ENCODE measurements at regions not wholly inside any gene's neighbourhood (a gene's known extent, or its start where the extent isn't known, plus 50 kb on each side); places are given as distances from the start of the nearest gene placed in this dataset.

DNA sequence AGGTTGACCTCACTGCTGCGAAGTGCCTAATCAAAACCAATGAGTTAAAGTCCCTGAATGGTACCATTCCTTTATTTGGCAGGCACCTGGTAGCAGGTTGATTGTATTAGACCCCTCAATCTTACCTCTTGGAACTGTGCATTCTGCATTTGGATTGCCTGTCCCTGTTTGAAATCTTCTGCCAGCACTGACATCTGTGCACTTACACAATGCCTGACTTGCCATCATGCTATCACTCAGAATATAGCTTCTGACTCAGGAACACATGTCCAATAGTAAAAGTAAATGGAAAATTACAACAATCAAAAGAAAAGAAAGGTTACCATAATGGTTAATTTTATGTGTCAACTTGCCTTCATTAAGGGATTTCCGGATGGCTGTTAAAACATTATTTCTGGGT is 366.0 kb upstream of the PDGFD start:
- no peak for DNase-seq (ENCODE audit: low read depth in 2 of 2)

DNA sequence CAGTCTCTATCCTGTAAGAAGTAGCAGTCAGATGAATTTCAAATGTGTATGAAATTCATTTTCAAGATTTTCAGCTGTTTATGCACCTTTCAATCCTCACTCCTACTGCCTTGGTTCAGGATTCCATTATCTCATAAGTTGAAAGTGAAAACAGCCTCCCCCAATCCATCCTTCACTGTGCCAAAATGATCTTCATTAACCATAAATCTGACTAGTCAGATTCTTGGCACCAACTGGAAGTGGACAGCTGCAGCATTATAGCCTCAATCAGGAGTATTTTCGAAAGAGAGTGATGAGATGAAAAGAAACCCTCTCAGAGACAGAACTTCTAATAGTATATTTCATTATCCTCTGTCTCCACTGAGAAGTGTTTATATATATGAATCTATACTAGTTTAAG is 365.3 kb upstream of the PDGFD start:
- DNase-seq (ENCODE audit: low read depth in 2 of 2): no peak

DNA sequence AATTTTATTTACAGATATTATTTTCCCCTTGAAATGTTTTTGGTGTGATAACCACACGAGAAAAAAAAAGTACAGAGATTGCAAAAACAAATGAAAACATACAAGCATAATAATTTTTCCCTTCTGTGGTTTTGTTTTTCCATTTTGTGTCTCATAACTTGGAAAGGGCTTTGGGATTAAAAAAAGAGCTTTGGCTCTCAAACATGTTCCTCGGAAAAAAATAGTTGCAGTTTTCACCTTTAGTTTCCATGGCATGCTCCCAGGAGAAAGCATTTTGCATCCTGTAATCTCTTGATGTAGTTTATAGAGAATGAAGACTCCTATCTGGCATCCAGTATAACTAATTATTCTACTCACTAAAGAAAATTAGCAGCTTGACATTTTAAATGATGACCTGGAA is 362.1 kb upstream of the PDGFD start:
- DNase-seq (ENCODE audit: low read depth in 2 of 2): no peak

DNA sequence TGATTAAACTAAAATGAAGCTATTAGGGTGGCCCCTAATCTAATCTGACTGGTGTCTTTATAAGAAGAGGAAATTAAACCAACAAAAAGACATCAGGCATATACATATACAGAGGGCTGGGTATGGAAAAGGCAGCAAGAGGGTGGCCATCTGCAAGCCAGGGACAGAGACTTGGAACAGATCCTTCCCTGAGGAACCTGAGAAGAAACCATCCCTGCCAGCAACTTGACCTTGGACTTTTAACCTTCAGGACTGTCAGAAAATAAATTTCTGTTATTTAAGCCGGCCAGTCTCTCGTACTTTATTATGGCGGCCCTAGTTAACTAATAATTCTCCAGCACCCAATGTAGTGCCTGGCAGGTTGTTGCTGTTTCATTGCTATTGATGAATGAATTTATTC is 361.5 kb upstream of the PDGFD start:
- no peak for DNase-seq (ENCODE audit: low read depth in 2 of 2)

DNA sequence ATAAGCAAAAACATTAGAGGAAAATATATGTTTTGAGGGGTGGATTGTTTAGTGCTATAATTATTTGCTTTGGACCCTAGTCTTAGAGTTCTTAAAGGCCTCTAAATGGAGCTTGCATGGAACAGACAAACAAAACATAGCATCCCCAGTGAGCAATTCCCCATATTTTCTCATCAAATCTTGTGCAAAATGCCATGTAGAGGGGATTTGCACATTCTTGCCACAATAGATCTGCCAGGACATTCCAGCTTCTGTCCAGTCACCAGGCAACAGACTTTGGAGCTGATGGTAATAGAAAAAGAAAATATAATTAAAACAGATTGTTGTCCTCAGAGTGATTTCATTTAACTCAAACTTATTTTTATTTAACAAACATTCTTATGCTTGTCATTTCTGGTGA is 360.3 kb upstream of the PDGFD start:
- DNase-seq (ENCODE audit: low read depth in 2 of 2): no peak

DNA sequence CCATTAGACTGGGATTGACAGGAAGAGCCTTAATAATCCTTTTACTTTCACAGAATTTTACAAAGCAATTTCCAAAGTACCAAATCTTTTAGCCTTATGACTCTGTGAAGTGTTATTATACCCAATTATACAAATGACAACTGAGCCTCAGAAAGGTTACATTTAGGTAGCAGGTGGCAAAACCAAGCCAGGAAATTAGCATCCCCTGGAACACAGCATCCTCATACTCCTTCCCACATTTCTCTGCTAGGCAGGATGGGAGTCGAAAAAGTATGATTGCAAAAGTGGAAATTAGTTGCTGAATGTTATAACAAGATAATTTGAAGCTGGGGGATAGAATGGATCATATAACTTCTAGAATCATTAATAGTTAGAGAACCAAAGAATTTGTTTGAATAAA is 359.7 kb upstream of the PDGFD start:
- DNase-seq (ENCODE audit: low read depth in 2 of 2): no peak

DNA sequence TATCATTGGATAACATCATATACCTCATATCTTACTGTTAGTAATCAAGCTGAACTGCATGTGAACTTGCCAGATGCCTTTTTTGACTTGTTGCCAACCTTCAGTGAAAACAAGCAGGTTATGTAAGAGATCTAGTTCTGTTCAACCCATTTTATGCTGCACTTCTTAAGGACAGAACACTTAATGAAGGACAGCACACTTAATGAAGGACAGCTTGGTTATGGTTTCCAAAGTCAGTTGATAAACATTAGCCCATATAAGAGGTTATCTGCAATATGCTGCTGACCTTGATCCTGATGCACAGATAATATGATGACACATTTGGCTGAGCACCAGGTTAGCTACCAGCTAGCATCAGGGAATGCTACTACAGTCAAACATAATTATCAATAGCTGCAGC is 358.7 kb upstream of the PDGFD start:
- no peak for DNase-seq (ENCODE audit: low read depth in 2 of 2)

DNA sequence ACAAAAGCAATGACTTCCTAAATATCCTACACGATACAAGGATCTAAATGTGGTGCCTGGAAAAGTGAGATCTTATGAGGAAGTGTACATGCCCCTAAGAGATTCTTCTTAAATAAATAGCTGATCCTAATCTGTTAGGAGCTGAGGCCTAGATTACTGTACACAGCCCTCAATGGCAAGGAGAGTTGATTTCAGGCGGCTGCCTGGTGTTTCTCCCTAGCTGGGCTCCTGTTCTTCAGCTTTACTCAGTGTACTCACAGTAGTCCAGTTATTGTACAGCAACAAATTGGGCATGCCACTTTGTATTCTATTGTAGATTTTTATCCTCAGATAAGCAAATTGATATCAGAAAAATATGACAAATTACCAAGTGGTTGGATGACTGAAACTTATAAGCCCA is 358.2 kb upstream of the PDGFD start:
- DNase-seq (ENCODE audit: low read depth in 2 of 2): no peak

DNA sequence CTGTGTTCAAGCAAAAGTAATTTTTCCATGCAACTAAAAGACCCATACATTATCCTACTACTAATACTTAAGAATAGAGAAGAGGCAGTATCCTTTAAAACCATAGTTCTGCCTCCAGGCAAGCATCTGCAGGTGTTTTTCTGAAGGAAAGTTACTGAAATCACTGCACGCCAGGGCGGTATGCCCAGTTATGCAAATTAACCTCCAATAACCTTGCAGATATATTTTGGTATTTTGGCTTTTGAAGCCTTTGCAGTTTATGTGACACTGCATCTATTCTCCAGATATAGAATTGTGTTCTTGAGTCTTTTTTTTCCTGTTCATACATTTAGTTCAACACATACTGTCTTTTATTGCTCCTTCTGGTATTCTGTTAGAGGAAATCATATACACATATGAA is 346.2 kb upstream of the PDGFD start:
- DNase-seq (ENCODE audit: low read depth in 2 of 2): no peak

DNA sequence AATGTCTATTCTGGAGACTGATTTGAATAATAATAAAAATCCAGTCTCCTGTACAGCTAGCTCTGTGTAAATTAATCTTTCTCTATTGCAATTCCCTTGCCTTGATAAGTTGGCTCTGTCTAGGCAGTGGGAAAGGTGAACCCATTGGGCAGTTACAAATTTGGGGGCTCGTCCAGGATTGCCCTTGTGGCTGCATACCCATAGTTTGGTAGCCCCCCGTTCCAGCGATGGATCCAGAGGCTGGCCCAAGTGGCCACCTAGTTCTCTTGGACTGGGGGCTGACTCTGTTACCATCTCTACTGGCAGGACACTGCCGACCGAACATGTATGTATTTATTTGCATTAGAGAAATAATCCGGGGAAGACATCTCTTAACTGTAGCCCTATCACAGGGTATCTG is 326.2 kb upstream of the PDGFD start:
- DNase-seq (ENCODE audit: low read depth in 2 of 2): no peak

DNA sequence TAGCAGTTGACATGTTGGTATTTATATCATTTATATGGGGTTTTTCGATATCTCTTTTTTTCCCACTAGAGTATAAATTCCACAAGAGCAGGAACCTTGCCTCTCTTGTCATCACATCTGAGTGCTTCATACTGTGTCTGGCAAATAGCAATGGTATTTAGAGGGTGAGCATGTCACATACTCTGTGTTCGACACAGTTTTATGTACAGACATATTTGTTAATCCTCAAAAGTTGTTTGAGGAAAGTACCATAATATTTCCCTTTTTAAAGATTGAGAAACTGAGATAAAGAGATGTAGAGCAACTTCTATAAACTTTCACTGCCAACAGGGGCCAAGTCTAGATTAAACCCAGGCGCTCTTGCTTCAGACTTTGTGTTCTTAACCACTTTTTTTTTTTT is 324.6 kb upstream of the PDGFD start:
- no peak for DNase-seq (ENCODE audit: low read depth in 2 of 2)

DNA sequence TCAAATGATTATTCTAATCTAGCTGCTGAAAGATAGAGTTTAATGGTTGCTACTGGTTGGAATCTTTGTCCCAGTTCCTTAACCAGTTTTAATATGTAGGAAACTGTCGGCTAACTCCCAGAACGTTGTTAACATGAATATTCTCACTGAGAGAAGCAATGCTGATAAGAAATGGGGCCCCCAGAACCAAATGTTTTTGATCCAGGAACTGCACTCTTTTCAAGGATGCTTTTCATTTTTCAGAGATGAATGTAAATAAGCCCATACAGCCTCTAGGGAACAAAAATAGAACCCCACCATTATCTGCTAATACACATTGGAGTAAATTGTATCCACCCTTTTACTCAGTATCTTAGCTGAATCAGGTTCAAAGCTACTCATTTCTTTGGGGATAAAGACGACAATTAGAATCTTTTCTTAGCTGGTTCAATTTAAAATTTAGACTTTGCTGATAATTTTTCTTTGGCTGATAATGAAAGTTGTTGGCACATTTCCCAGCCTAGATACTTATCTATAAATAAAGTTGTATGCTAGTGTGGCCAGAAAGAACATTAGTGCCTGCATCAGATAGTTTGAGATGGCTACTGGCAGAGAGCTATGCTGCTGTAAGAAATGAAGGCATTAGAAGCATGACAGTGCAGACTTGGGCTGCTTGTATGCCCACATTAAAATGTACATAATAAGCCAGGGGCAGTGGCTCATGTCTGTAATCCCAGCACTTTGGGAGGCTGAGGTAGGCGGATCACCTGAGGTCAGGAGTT is 323.3 kb upstream of the PDGFD start:
- DNase-seq (ENCODE audit: low read depth in 2 of 2): no peak

DNA sequence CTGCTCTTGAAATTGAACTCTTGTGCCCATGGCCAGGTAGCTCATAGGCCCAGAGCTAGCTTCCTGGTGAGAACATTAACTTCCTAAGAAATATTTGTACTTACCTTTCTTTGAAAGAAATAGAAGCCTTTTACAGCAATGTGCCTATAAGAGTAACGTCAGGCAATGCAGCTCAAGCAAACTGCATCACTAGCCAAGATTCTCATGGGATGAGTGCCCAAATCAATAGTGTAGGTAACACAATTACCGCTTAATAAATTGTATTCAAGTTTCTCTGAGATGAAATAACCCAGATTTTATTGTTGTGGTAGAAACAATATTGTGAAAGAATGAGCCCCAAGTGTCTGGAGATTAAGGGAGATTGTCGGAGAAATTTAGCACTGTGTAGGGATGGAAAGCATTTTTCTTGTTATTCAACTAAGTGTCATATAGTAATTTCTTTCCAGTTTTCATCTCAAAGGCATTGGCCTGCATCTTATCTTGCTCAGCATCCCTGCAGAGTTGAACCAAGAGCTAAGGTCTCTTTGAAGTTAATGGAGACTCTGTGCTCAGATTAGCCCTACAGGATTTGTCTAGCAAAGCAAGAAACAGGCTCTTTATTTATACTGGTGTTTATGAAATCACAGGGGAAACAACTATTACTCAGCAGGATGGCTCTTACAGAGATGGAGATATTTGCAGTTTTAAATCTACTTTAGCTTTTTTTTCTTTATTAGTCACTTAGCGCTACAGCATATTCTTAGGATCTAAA is 321.0 kb upstream of the PDGFD start:
- DNase-seq (ENCODE audit: low read depth in 2 of 2): no peak

DNA sequence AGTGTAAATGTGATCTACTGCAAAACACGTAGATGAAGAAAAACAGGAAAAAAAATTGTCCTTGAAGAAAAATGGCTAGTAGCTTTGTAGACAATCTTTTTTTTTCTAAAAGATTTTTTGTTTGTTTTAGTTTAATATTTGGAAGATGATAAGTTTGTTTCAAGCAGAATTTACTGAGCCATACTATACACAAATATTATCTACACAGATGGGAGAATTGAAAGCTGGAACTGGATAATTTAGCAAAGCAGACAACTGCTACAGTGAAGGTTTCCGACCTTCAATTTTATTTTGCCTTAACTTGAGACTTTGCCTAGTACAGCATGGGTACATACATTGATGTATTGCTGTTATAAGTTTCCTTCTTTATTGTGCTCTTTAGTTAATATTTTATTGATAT is 313.0 kb upstream of the PDGFD start:
- no peak for DNase-seq (ENCODE audit: low read depth in 2 of 2)

DNA sequence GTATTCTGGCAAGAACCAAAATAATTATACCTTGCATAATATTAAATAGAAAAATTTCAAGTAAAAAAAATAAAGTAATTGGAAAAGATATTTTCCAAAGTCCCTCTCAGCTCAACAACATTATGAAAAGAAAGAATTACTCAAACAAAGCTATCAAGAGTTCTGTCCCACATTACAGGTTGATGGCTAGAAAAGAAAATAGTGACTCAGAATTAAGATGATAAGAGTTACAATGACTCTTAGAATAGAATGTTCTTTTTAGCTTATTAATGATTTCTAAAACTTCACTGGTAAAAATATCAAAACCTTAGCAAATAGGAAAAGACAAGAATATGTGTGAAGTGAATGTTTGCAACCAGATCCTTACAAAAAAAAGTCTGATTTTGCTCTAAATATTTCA is 312.5 kb upstream of the PDGFD start:
- no peak for DNase-seq (ENCODE audit: low read depth in 2 of 2)

DNA sequence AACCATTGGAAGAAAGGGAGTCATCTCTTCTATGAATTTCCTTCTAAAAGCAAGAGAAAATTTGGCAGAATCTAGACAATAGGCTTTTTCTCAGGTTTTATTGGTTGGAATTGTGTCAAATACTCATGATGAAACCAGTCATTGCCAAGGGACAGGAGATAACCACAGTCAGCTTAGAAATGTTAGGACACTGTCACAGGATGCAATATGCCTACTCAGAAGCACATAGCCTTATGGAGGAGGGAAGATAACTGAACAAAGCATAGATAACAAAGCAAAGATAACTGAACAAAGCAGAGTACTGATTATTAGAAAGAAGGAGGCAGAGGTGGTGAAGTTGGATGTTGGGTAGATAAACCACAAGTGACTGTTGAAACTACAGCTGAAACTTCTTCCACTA is 303.5 kb upstream of the PDGFD start:
- DNase-seq (ENCODE audit: low read depth in 2 of 2): no peak

DNA sequence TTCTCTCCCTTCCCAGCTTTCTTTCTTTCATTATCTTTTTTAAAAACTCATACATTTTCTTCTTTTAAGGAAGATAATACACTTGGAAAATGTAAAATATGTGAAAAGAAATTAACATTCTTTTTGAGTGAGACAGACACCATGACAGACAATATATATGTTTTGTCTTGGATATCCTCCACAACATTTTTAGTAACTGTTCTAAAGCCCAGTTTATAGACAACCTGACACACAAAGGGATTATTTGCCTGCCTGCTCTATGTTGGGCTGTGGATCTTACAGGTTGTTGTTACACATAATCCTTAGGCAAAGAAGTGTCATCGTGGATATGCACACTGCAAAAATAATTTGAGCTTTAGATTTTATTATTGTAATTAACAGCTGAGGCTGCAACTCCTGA is 301.4 kb upstream of the PDGFD start:
- no peak for DNase-seq (ENCODE audit: low read depth in 2 of 2)

DNA sequence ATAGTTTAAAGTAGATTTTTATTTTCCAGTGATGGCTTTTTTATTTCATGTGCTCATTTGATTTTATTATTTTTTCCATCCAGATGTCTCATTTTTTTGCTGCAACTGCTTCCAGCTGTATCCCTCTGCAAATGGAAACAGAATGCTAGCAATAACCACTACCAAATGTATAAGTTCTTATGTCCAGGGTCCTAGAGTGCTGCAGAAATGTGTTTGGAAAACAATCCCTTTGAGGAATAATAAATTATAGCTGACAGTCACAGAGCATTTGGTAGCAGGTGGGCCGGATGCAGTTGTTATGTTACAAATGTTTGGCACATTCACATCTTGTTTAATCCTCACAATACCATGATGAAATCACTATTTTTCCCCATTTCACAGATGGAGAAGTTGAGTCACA is 300.7 kb upstream of the PDGFD start:
- no peak for DNase-seq (ENCODE audit: low read depth in 2 of 2)

DNA sequence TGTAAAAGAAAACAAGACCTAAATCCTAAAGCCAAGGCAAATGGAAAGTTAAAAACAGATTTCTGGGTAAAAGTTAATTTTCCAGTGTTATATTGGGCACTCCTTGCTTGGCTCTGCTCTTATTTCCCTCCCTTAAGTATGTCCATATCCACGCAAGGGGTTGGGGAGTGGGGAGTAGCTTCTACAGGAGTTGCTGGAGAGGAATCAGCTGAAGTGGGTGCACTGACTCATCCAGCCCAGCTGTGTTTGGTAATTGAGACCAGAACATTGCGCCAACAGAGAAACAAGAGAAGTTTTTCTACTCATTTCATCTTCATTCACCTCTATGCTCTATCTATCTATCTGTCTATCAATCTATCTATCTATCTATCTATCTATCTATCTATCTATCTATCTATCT is 298.4 kb upstream of the PDGFD start:
- DNase-seq (ENCODE audit: low read depth in 2 of 2): no peak

DNA sequence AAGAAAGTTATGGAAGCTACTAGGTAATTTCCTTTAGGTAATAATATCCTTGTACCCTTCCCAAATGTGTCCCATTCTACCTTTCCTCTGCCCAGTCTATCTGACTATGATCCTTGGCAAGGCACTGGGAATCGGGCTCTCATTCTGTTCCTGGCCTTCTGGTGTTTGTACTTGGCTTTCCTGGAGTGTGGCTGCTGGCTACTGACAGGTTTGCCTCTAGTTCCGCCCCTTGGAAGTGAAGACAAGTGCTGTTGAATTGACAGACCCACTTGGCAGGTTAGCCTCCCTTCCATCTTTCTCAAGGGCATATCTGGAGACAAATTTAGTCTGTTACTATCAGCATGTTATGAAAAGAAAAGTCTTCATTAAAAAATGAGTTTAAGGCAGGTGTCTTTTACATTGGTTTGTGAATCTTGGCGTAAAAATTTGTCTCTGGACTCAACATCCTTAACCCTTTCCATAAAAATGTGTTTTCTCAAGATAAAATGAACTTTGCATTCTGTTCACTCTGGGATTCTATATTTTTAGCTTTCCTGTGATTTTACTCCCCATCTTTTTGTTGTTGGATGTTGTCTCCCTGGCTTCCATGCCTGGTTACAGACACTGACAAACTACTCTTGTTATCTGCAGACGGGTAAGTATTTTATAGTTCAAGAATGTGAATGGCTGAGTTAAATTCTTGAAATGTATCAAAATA is 287.4 kb upstream of the PDGFD start:
- no peak for DNase-seq (ENCODE audit: low read depth in 2 of 2)

DNA sequence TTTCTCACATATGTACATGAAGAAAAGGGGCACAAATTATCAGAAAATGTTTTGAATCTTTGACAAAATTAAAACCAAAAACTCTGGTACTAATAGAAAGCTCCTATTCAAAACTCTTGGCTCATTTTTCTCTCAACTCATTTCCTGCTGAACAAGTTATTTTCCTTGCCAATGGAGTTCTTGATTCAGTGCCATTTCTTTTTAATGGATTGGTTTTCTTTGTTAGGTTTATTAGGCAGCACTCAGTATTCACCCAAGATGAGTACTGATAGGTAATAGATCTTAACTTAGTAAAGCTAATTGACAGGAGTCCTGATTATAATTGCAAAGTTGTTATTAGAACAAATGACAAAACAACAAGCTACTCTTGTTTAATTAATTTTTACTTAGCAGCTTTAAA is 279.4 kb upstream of the PDGFD start:
- no peak for DNase-seq (ENCODE audit: low read depth in 2 of 2)

DNA sequence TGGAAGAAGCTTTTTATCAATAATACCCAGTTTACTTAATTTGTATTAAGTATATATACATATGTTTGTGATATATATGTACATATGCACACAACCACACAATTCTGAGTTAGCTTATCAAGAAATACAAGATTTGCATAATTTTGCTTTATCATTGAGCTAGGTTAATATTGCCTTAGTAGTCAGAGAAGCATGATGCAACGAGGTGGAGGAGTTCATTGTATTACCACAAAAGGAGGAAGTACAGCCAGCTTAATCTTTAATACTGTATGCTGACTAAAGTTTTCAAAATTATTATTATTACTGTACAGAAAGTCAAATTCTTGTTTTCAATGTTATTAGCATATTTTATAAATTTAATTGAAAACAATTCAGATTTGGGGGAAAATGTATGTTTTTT is 278.4 kb upstream of the PDGFD start:
- DNase-seq (ENCODE audit: low read depth in 2 of 2): no peak

DNA sequence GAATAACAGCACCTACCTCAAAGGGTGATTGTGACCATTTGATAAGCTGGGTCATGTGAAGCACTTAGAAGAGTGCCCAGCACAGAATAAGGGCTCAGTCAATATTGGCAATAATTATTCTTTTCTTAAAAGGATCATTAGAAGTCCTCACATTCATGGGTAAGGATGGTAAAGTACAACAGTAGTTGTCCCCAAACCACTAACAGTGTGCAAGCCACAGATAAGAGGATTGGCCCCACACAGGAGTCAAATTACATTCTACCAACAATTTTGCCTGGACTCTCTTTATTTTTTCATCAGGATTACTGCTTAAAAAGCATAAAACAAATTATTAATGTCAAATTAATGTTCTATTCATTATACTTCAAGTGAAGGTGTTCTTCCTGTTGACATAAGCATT is 271.5 kb upstream of the PDGFD start:
- no peak for DNase-seq (ENCODE audit: low read depth in 2 of 2)
